ENCODE measurements at regions not wholly inside any gene's neighbourhood (a gene's known extent, or its start where the extent isn't known, plus 50 kb on each side); places are given as distances from the start of the nearest gene placed in this dataset.

GRCh38 chr13:31081316-31081715 is 80.4 kb downstream of the HSPH1 start:
- no peak for DNase-seq (ENCODE audit: low spot score)

DNA sequence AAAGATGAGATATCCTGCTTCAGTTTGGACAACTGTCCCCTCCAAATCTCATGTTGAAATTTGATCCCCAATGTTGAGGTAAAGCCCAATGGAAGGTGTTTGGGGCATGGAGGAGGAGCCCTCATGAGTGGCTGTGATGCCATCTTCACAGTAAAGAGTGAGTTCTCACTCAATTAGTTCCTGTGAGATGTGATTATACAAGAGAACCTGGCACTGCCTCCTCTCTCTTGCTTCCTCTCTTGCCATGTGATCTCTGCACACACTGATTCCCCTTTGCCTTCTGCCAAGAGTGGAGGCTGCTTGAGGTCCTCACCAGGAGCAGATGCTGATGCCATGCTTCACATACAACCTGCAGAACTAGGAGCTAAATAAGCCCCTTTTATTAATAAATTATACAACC is 86.9 kb downstream of the HSPH1 start:
- no peak for DNase-seq (ENCODE audit: low spot score)

GRCh38 chr13:31073859-31074718 is 87.6 kb downstream of the HSPH1 start:
- no peak for DNase-seq (ENCODE audit: low spot score)

GRCh38 chr13:31072041-31072440 is 89.7 kb downstream of the HSPH1 start:
- no peak for DNase-seq (ENCODE audit: low spot score)

DNA sequence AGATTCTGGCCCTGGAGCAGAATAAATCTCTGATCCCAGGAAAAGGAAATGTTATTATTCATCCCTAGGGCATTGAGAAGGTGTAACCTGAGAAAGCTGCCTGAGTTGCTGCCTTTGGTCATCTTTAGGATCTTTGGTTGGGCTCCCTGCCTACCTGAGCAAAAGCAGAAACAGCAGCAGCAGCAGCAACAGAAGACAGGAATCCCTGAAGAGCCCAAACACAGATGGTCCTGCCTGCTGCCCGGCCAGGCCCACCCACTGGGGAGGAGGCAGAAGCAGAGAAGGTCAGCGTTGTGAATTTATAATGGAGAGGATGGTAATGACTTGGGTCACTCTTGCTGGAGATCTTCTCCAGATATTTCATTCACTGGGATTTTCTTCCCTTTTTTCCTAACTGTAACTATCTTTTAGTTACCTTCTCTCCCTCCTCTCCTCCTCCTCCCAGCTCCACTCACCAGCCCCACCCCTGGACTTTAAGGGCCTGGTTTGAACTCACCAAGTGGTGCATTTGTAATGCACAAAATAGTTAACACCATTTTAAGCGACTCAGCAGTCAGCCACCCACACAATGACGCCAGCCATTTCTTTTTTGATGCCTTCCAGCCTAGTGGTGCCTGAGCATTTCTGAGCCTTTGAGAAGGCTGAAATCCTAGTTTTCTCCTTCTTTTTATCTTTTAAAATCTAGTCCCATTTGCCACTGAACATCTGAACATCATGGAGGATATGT is 91.7 kb downstream of the HSPH1 start:
- DNase-seq (ENCODE audit: low spot score): no peak

DNA sequence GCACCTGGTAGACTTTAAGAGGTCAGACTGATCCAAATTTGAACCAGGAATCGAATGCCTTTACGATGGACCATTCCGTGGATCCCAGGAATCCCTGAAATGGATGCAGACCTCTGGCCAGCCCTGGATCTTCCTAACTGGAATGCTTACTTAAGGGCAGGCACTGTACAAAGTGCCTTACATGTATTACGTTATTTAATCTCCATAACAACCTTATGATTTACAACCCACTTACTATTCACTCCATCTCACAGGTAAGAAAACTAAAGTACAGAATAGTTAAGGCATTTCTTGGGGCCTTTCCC is 93.6 kb downstream of the HSPH1 start:
- DNase-seq (ENCODE audit: low spot score): no peak

DNA sequence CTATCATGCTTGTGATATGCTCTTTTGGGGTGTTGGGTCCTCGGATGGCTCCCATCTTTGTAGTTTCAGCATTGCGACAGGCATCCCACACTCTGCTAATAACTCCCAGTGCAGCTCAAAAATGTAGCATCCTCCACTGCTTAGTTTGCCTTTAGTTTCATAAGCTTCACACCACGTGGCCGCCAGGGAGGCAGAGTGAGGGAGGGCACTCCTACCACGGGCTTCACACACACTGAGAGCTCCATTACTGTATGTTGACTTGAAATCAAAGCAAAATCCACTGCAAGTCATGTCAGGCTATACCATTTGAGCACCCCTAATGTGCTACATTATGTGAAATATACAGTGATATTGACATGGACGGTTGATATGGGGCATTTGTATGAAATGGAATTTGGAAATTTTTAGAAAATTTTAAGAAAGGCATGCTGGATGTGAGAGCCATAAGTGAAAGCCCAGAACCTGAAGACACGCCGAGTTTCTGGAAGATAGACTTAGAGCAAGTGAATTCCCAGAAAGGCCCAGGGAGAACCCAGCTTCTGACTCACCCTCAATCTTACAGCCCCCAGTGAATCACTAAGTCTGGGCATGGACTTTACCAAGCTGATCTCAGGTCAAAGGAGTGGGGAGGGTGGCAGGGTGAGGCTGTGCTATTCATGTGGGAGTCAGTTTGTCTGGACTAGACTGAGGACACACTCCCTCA is 94.1 kb downstream of the HSPH1 start:
- DNase-seq (ENCODE audit: low spot score): no peak

GRCh38 chr13:31064636-31065035 is 97.1 kb downstream of the HSPH1 start:
- no peak for DNase-seq (ENCODE audit: low spot score)

DNA sequence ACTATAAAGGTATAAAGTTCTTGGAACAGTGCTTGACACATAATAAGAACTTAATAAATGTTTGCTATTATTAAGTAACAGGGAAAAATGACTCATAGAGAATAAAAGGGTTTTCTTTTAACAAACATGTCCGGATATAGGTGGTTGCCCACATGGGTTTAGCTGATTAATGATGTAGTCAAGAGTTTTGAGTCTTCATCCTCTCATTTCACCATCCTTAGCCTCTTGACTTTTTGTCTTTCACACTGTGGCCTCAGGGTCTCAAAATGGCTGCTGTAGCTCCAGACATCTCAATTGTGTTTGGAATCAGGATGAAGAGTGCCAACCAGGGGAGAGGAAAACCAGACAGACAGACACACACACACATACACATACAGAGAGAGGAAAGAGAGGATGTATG is 97.9 kb downstream of the HSPH1 start:
- no peak for DNase-seq (ENCODE audit: low spot score)

- no peak for DNase-seq (ENCODE audit: low spot score)
Measured at GRCh38 chr13:31060655-31061054, 101.0 kb downstream of the HSPH1 start.

DNA sequence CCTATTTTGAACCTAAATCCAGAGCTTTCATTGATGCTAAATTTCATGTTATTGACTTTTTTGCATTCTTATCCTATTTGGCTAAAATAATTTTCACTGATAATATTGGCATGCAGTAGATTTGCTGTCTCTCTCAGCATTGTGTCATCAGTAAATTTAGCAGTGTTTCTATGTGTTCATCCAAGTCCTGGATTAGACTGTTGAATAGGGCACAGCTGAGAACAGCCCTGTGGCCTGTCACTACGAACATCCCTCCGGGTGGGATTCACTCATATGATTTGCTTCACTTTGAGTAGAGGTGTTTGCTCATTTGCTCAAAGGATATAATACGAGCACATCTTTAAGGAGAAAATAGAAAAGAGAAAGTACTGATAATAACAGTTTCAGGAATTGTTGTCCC is 101.5 kb downstream of the HSPH1 start:
- no peak for DNase-seq (ENCODE audit: low spot score)

DNA sequence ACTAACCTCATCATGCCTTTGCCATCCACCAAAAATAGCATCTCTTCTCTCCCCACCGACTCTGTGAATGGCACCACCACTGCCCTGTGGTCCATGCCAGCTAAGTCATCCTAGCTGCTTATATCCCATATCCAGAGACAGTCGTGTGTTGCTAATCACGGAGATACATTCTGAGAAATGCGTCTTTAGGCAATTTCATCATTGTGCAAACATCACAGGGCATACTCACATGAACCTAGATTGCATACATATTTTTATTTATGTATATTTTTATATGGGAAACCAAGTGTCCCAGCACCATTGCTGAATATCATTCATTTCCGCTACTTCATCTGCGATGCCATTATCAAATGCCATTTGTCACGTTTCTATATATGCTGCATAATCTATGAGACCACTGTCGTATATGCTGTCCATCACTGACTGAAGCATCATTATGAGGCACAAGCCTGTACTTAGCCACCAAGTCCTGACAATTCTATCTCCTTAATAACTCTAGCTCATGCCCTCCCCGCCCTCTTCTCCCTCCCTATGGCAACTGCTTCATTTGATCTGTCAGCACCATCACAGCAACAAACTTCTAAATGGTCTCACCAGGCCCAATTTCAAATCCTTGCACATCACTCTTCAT is 104.2 kb downstream of the HSPH1 start:
- no peak for DNase-seq (ENCODE audit: low spot score)

GRCh38 chr13:31056644-31057271 is 104.9 kb downstream of the HSPH1 start:
- no peak for DNase-seq (ENCODE audit: low spot score)

DNA sequence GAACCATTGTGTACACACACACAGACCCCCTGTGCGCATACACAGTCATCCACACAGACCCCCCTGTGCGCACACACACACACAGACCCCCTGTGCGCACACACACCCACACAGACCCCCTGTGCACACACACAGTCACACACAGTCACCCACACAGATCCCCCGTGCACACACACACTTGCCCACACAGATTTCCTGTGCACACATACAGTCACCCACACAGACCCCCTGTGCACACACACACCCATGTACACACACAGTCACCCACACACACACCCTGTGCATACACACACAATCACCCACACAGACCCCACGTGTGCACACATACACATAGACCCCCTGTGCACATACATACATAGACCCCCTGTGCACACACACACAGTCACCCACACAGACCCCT is 106.1 kb downstream of the HSPH1 start:
- no peak for DNase-seq (ENCODE audit: low spot score)

DNA sequence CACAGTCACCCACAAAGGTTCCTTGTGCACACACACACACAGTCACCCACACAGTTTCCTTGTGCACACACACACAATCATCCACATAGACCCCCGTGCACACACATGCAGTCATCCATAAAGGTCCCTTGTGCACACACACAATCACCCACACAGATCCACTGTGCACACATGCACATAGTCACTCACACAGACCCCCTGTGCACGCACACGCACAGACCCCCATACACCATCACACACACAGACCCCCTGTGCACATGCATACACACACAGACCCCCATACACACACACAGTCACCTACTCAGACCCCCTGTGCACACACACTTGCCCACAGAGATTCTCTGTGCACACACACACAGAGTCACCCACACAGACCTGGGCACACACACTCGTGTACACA is 107.1 kb downstream of the HSPH1 start:
- no peak for DNase-seq (ENCODE audit: low spot score)

- DNase-seq (ENCODE audit: low spot score): no peak
Measured at GRCh38 chr13:31053896-31054295, 107.8 kb downstream of the HSPH1 start.

DNA sequence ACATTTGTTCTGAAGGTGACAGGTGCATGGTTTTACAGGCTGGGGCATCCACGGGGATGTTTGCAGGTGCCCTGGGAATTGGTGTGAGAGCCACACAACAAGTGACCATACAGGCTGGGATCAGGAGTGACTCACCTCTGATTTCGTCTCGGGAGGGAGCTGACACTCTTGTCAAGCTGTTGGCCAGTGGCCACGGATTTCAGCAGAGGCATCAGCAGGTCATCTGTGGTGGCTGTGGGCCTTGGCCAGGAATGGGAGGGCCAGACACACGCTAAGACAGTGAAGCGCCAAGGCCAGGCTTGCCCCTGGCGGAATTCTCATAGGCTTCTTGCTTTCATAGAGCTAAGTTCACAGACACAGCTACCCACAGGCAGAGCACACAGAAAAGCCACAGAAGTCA is 108.6 kb downstream of the HSPH1 start:
- DNase-seq (ENCODE audit: low spot score): no peak

GRCh38 chr13:31052478-31052877 is 109.2 kb downstream of the HSPH1 start:
- DNase-seq (ENCODE audit: low spot score): no peak

- no peak for DNase-seq (ENCODE audit: low spot score)
Measured at GRCh38 chr13:31051999-31052398, 109.7 kb downstream of the HSPH1 start.

- DNase-seq (ENCODE audit: low spot score): peak; percentile 37
Measured at GRCh38 chr13:31050486-31051400, 111.0 kb downstream of the HSPH1 start.

GRCh38 chr13:31049833-31050232 is 111.9 kb downstream of the HSPH1 start:
- DNase-seq (ENCODE audit: low spot score): no peak
